MV-4-11 (cell line): ENCODE measurements at regions not wholly inside any gene's neighbourhood (a gene's known extent, or its start where the extent isn't known, plus 50 kb on each side); places are given as distances from the start of the nearest gene placed in this dataset.

ENCODE experiments used
- DNase-seq: peaks from one replicate; lab custom pipeline; 2025; lab: John Stamatoyannopoulos, UW

DNA sequence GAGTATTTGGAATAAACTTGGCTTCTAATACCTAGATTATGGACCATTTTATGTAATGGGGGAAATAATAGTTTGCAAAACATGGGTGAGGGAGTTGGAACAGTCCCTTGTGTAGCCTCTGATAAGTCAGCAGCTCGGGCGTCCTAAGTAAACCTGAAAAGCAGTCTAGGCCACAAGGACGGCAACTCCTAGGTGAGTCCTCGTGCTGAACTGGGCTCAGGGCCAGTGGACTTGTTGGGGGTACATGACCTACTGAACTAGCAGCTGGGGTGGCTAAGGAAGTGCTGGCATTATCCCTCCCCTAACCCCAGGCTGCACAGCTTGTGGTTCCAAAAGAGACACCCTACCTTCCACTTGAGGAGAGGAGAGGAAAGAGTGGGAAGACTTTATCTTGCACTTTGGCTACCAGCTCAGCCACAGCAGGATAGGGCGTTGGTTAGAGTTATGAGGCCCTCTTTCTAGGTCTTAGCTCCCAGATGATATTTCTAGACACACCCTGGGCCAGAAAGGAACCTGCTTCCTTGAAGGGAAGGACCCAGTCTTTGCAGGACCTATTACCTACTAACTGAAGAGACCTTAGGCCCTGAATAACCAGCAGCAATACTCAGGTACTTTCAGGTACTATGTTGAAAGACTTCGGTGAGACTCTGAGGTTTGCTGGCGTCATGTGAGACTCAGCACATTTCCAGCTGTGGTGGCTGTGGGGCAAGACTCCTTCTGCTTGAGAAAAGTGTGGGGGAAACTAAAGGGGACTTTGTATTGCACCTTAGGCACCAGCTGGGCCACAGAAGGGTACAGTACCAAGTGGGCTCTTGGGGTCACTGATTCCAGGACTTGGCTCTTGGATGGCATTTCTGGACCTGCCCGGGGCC, 71.0 kb downstream of the AQP4 start:
- no peak for DNase-seq

DNA sequence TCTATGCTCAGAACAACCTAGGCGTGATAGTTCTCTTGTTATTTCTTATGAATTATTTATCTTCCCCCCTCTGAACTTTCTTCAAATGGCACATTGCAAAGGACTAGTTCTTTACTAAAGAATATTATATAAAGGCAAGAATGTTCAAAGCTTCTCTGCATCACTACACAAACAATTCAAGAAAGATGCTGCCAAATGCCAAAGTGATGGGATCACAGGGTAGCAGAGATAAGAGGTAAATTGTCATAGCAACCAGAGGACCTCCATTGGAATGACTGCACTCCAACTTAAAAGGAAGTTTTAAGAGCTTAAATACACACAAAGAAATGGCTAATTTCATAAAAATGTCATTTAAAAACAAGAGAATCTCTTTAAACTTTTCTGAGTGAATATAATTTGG, 72.8 kb downstream of the AQP4 start:
- DNase-seq: no peak

DNA sequence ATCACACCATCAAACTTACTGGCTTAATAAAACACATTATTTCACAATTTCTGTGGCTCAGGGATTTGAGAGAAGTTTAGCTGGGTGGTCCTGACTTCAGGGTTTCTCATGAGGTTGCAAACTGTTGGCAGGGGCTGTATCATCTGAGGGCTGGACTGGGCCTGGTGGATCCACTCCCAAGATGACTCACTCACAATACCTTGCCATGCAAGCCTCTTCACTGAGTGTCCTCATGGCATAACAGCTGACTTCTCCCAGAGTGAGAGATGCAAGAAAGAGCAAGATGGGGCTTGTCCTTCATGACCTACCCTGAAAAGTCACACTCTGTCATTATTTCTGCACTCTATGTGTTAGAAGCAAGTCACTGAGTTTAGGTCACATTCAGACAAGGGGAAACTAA, 73.8 kb downstream of the AQP4 start:
- DNase-seq: no peak

DNA sequence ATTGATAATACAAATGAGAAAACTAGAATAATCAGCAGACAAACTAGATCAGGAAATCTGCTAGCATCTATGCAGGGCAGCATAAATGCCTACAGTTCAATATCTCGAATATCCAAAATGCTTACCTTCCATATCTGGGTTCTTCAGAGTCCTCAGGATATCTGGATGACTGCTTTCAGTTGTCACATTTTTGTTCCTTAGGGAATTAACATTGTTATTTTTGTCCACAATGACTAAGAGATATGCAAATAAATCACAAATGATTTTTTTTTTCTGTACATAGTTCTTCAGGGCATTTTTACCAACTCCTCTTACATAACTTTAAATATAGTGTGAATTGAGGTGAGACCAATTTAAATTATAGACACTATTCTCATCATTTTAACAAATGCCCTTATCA, 80.9 kb downstream of the AQP4 start:
- DNase-seq: no peak

DNA sequence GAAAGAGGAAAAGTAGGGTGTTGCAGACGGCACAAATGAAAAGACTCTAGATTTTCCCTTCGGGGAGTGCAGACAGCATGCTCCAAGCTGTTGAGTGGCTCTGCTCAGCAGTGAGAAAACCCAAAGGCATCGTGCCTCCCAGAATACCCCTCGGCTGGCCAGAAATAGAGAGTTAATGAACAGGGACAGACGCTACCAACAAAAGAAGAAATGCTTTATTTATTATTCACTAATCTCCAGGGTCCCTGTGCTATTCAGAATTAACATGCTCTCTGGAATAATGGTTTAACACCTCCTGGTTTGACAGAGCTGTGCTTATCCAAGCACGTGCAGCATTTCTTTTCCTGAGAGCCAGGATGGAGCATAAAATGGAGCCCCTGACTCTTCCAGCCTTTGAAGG, 82.3 kb downstream of the AQP4 start:
- DNase-seq: no peak

- no peak for DNase-seq
Observed at GRCh38 chr18:26780520-26781325, 84.8 kb downstream of the AQP4 start.

DNA sequence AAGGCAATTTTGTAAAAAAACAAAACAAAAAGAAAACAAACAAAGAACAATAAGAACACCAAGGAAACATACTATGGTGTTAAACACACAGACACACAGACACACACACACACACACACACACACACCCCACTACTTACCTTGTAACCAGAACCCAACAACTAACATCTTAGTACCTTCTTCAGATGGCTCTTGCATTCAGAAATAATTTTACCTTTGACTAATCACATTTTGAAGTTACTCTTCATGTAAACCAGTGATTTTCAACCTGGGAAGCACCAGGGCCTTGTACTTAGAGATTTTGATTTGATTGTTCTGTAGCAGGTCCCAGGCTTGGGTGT, 87.5 kb downstream of the AQP4 start:
- no peak for DNase-seq

- no peak for DNase-seq
Observed at GRCh38 chr18:26777351-26778053, 88.0 kb downstream of the AQP4 start.

DNA sequence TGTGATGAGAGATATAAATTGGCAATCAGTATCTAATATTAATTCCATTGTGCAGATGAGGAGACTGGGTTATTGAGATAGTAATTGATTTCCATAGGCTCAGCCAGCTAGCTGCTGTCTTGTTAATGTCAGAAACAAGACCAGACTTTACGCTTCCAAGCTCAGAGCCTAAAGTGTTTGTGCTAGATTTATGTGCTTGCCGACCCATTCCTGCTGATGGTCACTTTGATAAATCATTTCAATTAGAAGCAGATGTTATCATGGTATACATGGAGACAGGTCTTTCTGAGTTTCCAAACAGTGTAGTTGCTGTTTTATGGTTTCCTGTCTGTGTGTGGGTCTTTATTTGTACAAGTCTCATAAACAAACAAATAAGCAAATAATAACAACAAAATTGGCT, 92.8 kb downstream of the AQP4 start:
- DNase-seq: no peak

- DNase-seq: peak; percentile 11
Observed at GRCh38 chr18:26771524-26771923, 94.0 kb downstream of the AQP4 start.

DNA sequence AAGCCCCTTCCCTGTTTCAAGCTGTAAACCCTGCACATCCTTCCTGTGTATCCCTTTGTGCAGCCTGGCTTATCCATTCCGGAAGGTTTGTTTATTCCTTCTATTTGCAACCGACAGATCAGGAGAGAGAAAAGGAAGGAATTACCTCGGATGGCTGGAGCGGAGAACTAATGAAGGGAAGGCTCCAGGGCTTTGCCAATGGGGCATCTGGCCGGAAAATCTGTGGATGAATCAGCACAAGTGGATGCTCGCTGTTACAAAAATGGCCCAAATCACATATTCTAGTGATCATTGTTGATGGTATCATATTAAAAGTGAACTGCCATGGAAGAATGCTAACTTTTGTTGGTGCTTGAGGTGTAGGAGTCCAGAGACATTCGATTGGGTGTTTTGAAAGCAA, 97.1 kb downstream of the AQP4 start:
- DNase-seq: no peak

DNA sequence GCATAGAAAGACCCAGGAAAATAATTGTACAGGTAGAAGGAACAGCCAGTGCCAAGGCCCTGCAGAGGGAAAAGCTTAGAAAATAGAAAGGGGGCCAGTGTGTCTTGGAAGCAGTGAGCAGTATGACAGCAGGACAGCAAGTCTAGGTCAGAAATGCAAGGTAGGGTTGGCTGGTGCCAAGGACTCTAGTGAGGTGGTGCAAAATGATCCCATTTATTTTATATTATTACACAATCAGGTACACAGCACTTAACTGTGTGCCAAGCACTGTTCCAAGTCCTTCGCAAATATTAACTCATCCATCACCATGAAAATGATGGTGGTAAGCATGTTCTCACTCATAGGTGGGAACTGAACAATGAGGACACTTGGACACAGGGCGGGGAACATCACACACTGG, 100.0 kb downstream of the AQP4 start:
- no peak for DNase-seq

DNA sequence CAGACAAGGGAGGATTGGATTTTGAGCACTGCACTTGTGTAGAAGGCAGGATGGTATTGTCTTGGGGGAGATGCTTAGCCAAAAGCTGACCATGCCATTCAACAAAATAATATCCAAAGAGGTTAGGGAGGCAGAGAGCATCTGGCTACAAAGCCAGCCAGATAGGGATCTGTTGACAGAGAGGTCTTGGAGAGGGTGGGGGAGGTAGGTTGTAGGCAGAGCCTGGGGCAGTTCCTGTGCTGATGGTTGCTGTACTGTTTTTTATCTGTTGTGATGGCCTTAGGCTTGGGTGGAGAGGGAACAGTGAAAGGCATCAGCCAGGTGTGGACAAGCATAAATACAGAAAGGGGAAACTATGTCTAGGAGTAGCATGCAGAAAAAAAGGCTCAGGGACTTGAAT, 100.9 kb downstream of the AQP4 start:
- no peak for DNase-seq

DNA sequence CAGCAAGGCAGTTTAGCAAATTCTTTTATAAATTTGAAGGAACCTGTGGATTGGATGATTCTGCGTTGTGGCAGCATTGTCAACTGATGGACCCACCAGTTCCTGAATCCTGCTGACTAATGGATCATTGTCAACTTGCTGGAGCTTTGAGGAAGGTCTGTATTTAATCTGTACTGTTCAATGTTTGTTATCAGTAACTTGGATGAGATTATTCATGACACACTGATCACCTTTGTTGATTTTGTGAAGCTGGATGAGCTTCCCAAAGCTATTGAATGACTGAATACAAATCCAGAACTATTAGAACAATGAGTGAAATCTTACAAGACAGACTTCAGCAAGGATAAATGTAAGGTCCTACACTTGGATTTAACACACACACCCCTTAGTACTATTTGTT, 101.3 kb downstream of the AQP4 start:
- no peak for DNase-seq

DNA sequence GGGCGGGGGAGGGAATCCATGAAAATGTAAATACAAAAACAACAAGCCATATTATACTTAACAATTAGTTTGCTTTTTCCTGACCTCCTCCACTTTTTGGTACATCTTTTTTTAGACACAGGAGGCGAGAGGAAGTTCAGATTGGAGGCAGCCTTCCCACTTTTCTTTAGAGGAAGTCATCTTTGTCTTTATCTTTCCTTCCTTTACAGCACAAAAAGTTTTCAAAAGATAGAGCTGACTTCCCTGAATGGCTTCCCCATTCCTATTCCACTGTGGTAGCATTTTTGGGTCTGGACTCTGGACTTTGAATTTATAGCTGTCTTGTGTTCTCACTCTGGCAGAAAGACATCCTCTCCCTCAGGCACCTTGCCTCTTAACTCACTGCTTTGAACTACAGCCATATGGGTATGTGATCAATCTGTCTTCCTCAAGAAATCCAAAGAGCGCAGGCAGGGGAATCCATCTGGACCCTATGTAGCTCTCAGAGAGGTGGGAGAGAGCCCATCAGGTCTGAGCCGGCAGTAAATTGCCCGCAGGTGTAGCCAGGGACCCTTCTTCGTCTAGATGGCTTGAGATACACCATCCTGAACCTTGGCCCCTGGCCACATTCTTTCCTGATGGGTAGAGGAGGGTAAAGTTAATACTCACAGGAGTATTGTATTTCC, 101.9 kb downstream of the AQP4 start:
- DNase-seq: no peak

DNA sequence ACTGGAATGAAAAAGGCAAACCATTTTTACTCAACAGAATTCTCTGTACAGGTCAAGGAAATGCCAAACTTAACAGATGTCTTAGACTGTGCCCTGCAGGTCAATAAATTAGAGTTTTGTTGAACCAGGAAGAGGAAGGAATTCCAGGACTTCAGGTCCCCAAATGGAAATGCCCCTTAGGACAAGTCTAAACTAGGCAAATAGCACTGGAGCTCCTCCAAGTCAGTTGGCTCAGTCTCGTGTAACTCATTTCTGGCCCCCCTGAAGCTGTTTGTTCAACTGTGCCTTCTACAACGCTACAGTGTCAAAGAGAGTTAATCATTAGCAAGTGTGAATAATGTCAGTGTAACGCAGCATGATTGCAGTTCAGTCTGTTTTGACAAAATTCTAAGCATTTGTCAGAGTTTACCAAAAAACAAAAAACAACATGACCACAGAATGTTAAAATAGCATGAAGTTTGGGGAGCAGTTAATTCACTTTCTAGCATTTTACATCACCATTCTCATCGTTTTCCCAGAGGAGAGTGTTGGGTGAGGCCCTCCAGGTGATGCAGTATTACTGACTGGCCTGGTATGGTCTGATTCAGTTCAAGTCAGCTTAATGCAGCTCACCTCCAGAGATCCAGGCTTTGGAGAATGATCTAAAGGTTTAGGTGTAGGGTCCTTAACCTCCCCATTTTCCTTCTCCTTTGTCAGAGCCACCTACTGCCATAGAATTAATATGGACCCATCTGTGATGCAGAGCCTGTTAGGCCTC, 108.1 kb downstream of the AQP4 start:
- no peak for DNase-seq

- no peak for DNase-seq
Observed at GRCh38 chr18:26756556-26756955, 109.0 kb downstream of the AQP4 start.

- DNase-seq: no peak
Observed at GRCh38 chr18:26746826-26747475, 118.6 kb downstream of the AQP4 start.

GRCh38 chr18:26746398-26746797, 119.1 kb downstream of the AQP4 start:
- DNase-seq: peak; percentile 18

DNA sequence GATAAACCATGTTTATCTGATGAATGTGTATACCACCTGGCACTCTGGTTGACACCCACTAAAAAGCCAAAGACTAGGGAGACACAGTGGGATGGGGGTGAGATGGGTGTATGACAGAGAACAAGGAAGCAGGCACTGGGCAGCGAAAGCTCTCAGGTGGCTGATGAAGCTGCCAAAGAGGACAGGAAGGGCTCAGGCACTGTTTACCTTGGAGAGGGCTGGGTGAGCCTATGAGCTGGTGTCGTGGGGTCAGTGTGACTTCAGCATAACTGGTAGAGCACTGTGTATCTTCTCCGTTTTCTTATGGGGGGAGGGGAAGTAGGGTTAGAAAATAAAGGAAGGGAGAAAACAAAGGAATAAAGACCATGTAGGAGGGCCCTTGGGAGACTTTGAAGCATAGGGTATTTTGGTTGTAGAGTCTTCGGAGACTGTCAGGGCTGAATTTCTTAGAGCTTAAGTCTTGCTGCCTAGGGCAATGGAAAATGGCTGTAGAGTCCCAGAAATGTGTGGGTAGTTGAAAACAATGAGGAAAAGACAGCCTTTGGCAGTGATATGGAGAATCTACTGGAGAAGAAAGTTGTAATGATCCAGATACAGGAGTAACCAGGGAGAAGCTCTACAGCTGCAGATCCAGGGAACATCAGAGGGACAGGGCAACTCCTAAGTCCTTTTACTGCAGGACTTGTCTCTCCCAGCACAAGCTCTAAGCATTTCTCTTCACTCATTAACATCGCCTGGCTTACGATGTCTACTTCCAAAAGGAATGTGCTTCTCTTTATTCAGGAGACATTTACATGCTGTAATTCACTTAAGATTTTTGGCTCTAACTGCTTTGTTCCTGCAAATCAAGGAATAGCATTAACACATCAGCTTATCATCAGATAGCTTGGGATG, 120.0 kb downstream of the AQP4 start:
- DNase-seq: no peak
